ENCODE measurements at regions not wholly inside any gene's neighbourhood (a gene's known extent, or its start where the extent isn't known, plus 50 kb on each side); places are given as distances from the start of the nearest gene placed in this dataset.

DNA sequence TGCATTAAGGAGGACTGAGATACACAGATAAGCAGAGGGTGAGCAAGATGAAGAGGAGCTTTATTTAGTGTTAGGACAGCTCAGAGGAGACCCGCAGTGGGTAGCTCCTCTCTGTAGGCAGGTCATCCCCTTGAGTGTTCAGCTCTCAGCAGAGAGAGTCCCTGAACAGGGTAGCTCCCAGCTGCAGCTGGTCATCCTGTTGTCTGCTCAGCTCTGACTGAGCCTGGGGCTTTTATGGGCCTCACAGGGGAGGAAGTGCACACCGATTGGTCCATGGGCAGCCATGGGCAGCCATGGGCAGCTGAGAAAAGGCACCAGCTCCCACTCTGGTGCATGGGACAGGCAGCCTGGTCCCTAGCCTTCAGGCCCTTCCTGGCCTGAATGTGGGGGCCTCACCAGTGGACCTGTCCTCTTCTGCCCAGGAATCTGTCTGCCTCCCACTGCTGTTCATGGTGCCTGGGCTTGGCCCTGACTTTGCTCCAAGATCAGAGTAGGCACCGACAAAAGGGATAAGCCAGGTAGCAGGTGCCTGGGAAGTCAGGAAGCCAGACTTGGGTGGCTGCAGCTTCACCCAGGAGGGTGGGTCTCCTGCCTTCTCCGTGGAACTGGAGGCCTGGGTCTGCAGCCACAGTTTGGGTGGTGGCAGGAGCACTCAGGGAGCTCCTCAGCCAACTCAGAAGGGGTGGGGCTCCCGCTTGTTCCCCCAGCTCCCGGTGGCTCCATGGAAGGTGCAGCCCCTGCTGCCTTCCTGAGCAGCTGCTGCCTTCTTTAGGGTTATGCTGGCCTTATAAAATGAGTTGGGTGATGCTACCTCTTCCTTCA lies 54.7 kb downstream of the MYEOV start:
- DNase-seq: peak; percentile 45

DNA sequence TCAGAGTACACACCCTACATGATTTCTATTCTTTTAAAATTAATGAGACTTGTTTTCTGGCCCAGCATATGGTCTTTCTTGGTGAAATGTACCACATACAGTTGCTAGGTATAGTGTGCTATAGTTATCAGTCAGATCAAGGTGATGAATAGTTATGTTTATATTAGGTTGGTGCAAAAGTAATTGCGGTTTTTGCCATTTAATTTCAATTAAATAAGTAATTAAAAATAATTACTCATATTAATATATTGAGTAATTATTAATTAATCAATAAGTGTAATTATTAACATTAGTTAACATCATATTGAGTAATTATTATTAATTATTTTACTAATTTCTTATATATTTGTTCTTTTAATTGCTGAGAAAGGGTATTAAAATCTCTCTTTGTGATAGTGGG lies 56.1 kb downstream of the MYEOV start:
- no peak for DNase-seq

DNA sequence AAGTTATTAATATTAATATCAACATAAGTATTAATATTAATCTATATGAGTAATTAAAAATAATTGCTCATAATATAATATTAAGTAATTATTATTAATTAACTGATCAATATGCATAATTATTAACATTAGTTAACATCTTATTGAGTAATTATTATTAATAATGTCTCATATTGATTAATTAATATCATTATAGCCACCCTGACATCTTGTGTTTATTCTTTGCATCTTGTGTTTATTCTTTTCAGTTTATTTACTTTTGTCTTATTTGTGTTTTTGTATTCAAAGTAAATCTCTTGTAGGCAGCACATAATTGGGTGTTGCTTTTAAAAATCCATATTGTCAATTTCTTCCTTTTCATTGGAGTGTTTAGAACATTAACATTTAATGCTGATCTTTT lies 56.6 kb downstream of the MYEOV start:
- no peak for DNase-seq

DNA sequence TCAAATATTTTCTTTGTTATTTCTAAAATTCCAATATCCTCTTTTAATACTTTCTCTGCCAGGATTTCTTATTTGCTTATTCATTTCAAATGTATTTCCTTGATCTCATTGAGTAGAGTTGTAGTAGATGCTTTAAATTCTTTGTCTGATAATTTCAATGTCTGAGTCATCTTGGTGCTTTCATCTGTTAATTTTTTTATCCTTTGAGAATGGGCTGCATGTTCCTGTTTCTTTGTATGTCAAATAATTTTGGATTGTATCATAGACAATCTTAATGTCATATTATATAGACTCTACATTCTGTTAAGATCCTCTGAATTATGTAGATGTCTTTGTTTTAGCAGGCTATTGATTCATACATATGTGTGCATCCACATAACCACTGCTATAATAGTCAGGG lies 57.5 kb downstream of the MYEOV start:
- DNase-seq: no peak

DNA sequence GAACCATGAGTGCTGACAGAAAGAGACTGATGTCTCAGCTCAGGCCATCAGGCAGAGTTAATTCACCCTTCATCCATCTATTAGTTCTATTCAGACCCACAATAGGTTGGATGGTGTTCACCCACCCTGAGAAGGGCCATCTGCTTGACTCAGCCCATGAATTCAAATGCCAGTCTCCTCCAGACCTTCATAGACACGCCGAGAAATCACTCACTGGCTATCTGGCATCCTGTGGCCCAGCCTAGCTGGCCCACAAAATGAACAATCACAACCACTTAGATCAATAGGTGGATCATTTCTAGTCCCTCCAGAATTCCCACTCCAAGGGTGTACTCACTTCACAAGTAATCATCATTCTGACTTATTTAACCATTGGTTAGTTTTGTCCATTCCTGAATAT lies 58.2 kb downstream of the MYEOV start:
- DNase-seq: peak; percentile 48

DNA sequence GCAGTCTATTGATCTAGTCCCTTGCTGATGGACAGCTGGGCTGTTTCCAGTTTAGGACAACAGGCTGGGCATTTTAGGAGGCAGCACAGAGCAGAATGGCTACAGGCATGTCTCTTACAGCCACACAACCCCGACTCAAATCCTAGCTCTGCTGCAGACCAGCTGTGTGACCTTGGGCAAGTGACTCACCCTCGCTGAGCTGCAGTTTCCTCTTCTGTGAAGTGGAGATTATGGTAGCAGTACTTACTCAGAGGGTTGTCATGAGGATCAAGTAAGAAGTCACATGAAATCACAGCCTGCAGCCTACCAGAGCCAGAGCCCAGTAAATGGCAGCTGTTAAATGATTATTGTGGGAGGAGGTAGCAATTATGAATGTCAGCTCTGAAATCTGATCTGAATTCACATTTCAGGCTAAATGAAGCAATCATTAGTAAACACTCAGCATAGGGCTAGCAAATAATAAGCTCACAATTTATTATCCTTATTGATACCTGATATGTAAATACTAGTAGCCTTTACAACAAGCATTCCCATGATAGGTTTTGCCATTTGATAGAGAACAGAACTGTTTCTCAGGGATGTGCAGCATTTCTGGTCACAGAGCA lies 58.9 kb downstream of the MYEOV start:
- DNase-seq: peak; percentile 92

DNA sequence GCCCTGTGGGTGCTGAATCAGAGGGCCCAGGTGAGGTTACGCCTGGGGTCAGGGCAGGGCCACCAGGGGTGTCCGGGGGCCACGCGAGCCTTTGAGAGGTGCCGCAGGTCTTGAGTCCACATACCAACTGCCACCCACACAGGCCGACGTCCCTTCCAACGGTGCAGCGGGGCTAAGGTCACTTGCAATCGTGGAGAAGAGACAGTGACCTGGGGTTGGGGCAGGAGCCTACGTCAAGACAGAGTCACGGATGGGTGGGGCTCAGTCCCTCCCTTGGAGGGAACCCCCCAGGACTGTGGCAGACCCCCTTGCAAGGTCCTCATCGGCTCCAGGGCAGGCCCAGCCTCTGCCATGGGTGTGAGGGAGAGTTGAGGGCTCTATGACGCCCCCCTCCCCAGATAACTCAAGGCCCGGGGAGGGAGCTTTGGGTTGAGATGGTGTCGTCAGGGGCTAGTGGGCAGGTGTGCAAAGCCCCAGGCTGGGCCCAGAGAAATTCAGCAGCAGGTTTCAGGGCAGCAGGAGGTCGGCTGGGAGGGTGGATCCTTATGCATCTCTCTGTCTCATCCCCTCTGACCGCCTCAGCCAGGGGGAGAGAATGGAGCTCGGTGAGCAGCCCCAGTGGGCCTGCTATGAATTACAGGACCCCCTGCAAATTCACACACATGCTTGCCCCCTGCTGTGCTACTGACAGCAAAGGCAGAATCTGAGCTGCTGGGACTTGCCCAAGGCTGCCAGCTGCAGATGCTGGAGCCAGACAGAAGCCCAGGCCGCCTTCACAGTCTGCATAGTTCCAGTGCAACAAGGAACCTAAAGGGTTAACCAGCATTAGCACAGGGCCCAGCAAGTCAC lies 60.0 kb downstream of the MYEOV start:
- peak; percentile 55 for DNase-seq

DNA sequence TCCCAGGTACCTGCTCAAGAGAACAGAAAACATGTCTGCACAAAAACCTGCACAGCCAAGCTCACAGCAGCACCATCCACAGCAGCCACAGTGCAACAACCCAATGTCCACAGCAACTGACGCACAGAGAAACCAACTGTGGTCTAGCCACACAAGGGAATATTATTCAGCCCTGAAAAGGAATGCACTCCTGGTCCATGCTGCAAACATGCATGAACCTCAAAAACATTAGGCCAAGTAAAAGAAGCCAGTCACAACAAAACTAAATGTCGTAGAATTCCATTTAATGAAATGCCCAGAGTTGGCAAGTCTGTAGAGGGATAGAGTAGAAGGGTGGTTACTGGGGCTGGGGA lies 60.6 kb downstream of the MYEOV start:
- peak; percentile 19 for DNase-seq

DNA sequence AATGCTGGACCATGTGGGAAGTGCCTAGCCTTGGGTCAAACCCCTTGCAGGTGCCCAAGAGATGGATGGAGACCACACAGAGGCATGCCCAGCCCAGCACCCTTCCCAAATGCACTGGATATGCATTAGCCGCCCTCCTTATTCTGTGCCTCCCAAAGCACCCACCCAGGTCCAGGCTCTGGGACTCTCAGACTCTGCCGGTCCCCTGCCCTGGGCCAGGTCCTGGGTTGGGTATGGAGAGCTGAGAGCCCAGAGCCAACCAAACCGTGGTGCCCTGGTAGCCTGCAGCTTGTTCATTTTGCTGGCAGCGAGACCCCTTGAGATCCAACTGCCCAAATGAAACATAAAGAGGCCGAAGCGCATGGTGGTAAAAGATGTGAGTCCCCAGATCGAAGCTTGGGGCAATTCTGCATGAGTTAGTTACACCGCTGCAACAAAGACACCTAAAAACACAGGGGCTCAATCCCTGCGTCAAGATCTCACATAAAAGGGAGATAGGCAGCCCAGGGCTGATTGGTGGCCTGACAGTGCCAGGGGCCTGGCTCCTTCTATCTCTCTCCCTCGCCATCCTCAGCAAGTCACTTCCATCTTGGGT lies 61.5 kb downstream of the MYEOV start:
- DNase-seq: peak; percentile 43

DNA sequence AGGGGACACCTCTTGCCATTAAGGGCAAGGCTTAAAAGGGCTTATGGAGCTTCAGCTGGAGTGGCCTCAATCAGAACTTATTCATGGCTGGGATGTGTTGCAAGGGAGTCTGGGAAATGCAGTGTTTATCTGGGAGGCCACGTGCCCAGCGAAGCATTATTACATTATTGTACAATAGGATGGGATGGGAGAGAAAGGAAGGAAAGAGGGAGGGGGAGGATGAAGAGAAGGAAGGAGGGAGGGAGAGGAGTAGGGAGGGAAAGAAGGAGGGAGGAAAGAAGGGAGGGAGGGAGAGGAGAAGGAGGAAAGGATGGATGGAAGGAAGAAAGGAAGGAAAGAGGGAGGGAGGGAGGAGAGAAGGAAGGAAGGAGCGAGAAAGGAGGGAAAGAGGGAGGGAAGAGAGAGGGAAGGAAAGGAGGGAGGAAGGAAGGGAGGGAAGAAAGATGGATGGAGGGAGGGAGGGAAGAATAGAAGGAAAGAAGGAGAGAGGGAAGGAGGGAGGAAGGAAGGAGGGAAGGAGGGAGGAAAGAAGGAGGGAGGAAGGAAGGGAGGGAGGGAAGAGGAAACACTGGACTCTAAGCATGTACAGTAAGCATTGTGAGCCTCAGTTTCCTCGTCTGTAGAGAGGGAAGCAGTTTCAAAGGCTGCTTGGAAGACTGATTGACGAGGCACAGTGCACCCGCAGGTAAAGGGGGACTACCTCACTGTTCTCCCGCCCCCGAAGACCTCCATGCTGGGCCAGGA lies 62.2 kb downstream of the MYEOV start:
- DNase-seq: no peak

DNA sequence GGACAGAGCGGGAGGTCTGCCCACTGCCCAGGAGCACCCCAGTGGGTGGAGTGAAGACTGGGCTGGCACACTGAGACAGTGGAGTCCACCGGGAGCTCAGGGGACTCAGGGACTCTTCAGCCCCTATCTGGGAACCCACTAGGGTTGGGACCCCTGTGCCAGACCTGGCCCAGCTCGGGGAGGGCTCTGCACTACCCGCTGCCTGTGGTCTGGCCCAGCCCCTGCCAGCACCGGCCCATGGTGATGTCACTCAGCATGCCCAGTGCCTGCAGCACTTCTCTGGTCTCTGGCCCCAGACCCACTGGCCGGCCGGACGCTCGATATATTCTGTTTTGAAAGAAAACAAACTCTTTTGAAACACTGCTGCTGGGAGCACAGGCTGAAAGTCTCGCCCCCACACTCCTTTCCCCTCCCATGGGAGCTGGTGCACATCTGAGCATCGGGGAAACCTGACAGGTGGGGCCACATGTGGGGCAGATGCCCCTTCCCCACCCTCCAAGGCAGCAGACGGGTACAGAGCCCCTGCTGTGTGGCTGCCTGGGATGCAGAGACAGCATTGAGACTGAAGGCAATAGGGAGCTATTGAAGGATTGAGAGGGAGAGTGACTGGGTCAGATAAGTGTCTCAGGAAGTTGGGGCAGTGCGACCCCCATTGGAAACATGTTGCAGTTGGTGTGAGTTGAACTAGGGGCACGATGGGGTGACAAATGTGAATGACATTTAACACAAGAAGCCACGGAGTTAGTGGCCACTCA lies 62.9 kb downstream of the MYEOV start:
- peak; percentile 49 for DNase-seq

DNA sequence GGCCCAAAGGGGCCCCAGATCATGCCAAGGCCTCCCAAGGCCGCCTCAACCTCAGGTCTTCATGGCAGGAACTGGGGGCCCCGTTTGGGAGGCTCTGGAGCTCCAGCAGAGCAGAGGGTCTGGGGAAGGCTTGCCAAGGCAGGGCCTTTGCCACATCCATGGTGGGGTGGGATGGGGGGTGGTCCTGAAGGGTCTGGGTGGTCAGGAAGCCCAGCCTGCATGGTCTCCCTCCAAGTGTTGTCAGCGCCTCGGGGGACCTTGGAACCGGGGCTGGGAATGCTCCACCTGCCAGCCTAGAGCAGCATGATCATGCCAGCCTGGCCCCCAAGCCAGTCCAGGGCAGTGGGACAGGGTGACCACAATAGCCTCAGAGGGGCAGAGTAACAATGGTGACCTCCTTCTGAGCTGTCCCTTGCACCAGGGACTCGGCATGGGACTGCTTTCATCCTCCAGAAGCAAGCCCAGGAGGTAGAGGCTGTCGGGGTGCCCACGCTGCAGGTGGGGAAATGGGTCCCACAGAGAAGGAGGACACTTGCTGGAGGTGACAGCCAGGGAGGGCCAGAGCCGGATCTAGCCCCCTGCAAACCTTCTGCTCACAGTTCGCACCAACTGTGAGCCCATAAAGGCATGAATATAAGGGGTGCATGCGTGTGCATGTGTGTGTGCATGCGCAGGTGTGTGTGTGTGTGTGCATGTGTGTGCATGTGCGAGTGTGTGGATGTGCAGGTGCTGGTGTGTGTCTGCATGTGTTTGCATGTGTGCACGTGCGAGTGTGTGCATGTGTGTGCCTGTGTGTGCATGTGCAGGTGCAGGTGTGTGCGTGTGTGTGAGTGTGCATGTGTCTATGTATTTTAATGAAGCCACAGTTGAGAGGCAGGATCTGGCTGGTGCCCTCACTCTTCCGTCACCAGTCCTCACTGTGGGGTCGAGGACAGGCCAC lies 63.8 kb downstream of the MYEOV start:
- DNase-seq: peak; percentile 47

DNA sequence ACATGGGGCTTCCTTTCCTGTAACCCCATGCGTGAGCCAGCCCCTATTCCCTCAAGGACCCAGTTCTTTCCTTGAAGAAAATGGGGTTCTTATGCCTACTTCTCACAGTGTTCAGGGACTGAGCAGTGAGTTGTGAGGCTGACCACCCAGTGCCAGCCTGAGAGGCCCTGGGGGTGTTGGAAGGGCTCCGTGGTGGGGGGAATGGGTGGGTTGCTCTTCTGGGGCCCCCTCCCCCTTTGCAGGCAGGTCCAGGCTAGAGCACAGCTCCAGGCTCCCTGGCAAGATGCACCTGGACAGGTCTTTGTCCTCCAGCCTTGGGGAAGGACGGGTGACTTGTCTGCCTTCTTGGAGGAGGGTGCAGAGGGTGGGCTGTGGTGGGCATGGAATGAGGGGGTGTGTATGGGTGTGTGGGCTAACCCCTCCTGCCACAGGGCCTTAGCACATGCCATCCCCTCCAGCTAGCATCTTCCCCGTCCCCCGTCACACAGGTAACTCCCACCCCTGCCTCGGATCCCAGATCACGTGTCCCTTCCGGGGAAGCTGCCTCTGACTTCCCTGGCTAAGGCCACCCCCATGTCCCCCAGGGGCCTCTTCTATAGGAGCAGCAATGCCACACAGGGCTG lies 64.6 kb downstream of the MYEOV start:
- peak; percentile 35 for DNase-seq

DNA sequence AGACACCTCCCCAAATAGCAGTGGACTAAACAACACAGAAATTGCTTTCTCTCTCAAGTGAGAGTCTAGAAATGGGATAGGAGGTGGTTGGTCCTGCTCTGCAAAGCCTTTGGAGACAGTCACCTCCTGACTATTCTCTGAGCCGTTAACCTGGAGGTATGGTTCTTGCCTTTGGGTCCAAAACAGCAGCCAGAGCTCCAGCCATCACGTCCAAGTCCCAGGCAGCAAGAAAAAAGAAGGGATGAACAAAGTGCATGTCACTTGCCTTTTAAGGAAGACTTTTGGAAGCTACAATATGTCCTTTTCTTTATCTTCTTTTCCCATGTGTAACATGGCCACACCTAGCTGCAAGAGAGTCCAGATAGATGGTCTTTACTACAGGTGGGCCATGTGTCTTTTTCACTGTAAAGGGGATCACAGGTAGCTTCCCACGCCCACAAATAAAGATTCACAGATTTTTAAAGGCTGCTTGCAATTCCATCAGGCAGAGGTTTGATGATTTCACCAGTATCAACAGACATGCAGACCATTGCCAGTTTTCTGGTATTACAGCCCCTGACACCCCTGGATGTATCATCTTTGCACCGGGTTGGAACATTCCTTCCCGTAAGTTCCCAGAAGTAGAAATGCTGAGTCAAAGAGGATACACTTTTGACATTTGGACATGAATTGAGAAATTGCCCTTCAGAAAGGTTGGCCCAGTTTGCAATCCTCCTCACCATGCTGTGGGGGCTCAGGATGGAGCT lies 66.0 kb downstream of the MYEOV start:
- peak; percentile 3 for DNase-seq

DNA sequence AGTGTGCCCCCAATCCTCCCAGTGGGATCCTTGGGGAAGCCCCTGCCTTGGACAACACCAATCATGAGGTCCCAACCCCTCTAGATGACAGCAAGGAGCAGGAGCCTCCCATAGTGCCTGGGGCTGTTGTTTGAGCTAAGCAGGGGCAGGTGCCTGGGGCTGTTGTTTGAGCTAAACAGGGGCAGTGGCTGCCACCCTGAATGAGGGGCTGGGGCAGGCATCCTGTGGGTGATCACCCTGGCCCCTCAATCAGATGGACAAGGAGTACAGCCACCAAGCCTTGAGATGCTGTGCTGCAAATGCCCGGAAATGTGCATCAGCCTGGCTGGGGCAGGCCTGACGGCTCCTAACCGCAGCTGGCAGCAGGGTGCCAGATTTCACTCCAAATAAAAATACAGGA lies 66.7 kb downstream of the MYEOV start:
- peak; percentile 24 for DNase-seq

DNA sequence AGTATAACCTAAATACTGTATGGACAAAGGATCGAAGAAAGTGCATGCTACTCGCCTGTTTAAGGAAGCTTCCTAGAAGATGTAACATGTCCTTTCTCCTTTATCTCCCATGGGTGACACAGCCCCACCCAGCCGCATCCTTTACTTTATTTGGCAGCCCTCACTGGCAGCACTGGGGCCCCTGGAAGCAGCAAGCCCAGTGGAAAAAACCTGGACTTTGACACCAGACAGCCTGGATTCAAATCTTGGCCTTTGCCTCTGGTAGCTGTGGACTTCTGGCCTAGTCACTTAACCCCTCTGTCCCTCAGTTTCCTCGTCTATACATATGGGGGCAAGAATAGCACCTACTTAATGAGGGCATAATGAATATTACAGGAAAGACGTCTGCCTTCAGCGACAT lies 67.1 kb downstream of the MYEOV start:
- DNase-seq: peak; percentile 38

DNA sequence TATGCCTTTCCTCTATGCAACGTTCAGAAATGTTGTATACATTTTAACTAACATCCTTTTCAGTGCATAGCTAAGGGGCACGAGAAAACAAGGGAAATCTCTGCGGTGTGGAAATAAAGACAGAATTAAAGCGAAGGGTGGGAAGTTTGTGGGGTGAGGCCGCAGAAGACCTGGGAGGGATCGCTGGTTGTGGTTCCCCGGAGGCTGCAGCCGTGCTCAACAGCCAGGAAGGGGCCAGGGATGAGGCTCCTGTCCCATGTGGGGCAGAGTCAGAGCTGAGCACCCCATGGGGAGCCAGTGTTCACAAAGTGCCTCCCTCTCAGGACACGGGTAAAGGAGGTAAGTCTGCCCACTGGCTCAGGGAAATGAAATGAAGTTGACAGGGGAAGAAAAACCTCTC lies 67.5 kb downstream of the MYEOV start:
- peak; percentile 33 for DNase-seq

DNA sequence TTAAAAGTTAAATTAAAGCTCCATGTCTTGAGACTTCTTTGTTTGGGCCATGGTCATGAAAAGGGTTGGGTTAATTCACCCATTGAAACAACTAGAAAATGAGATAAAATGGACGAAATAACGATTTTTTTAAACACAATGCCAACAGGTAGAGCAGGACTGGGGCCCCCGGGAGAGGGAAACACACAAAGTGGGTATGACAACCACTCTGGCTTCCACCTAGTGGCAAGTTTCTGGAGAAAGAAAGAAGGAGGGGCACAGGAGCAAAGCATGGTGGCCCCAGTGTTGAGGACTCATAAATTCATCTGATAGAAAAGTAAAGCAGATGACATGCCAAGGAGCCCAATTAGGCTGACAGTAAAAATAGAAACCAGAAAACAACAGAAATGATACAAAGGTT lies 68.4 kb downstream of the MYEOV start:
- peak; percentile 41 for DNase-seq

DNA sequence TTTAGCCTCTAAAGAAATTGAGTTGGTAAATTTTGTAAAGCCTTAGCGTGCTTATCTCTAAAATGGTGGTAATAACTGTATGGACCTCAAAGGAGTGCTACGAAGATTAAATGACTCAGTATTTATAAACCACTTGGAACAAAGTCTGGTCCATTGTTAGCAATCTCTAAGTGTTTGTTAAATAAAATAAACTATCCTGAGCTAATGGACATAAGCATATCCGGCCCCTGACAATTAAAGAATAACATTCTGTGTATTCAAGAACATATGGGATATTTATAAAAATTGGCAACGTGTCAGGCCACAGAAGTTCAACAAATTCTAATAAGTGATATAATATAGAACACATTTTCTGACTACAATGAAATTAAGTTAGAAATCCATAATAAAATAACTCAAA lies 71.0 kb downstream of the MYEOV start:
- DNase-seq: no peak

DNA sequence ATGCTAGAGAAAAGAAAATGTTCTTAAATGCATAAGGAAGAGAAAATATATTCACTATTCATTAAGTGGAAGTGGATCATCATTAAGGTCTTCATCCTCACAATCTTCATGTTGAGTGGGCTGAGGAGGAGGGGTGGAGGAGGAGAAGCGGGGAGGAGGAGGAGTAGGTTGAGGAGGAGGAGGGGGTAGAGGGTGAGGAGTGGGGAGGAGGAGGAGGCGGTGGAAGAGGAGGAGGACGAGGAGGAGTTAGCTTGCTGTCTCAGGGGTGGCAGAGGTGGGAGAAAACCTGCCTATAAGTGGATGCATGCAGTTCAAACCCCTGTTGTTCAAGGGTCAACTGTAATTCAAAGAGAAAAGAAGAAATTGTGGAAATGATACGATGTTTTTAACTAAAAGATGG lies 71.6 kb downstream of the MYEOV start:
- DNase-seq: no peak

Measured in islet precursor cell (in vitro differentiated cells).